ENCODE measurements at regions not wholly inside any gene's neighbourhood (a gene's known extent, or its start where the extent isn't known, plus 50 kb on each side); places are given as distances from the start of the nearest gene placed in this dataset.
"Not testable (repeated sequence)": the region's sequence is repeated elsewhere in the genome, so short reads cannot be mapped to it uniquely, and the experiment has no call there.

- intact Hi-C loops (cut with DNase I) = no loop called here
- ATAC-seq = no peak
- DNase-seq (ENCODE audit: low spot score) = no peak
Observed at GRCh38 chr6:92109256-92109655, 1310.1 kb downstream of the EPHA7 start.

GRCh38 chr6:92086750-92087149 is 1332.6 kb downstream of the EPHA7 start:
- no peak for DNase-seq (ENCODE audit: low spot score)
- no peak for ATAC-seq
- intact Hi-C loops (cut with DNase I) = no loop called here

DNA sequence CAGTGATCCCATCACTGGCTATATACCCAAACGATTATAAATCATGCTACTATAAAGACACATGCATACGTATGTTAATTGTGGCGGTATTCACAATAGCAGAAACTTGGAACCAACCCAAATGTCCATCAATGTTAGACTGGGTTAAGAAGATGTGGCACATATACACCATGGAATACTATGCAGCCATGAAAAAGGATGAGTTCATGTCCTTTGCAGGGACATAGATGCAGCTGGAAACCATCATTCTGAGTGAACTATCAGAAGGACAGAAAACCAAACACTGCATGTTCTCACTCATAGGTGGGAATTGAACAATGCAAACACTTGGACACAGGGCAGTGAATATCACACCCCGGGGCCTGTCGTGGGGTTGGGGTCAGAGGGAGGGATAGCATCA is 1335.4 kb downstream of the EPHA7 start:
- intact Hi-C loops (cut with DNase I); ATAC-seq; DNase-seq (ENCODE audit: low spot score): not testable (repeated sequence)

GRCh38 chr6:92072387-92072786 is 1347.0 kb downstream of the EPHA7 start:
- no peak for ATAC-seq
- intact Hi-C loops (cut with DNase I) = no loop called here
- DNase-seq (ENCODE audit: low spot score) = no peak

- no peak for ATAC-seq
- intact Hi-C loops (cut with DNase I) = no loop called here
- no peak for DNase-seq (ENCODE audit: low spot score)
Observed at GRCh38 chr6:92069781-92070180, 1349.6 kb downstream of the EPHA7 start.

- intact Hi-C loops (cut with DNase I) = no loop called here
- ATAC-seq = no peak
- no peak for DNase-seq (ENCODE audit: low spot score)
Observed at GRCh38 chr6:92052513-92052912, 1366.8 kb downstream of the EPHA7 start.

- no peak for DNase-seq (ENCODE audit: low spot score)
- intact Hi-C loops (cut with DNase I) = no loop called here
- no peak for ATAC-seq
Observed at GRCh38 chr6:92050216-92050615, 1369.1 kb downstream of the EPHA7 start.

DNA sequence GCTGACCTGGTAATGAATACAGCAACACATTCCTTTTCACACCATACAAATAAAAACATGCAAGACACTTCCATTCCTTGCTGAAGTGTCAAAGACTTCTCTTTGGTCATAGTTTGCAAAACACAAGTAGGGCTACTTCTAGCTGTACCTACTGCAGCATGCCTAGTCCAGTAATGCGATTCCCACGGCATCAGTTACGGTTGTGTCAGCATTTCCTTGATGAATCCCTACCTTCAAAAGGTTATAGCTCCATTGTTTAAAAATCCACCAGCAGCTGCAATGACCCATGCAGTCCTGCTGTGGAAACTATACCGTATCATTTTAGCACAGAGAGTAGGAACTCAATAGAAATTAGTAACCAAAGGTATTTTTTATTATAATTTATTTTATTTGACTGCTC is 1371.5 kb downstream of the EPHA7 start:
- ATAC-seq = no peak
- no peak for DNase-seq (ENCODE audit: low spot score)
- intact Hi-C loops (cut with DNase I) = no loop called here

DNA sequence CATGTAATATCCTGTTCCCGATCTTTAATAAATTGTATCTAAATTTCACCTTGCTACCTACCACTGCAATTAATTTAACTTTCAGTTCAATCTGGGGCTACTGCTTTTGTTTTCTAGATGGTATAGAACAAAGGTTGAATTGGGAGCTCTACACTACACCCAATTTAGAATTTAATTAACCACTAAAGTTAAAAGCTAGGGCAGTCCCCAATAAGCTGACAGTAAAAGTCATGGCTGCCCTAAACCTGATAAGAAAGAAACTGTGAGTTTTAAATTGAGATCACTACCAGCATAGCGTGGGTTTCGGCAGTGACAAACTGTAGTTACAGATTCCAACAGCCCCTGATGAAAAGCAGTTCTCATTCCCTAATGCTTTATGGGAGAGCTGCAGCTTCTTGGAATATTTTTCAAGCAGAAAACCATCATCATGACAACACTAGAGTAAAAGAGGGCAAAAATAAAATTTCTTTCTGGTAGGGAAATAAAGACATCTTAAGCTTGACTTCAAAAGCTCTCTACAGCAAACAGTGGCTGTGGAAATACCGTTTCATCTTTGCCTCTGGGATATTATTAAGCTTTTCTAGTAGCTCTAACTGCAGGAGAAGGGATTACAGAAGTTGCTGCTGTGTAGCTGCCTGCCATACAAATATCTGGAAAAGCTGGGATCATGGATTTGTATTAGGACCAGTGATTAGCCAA is 1372.1 kb downstream of the EPHA7 start:
- intact Hi-C loops (cut with DNase I) = no loop called here
- DNase-seq (ENCODE audit: low spot score) (no peak), ATAC-seq (no peak)

- DNase-seq (ENCODE audit: low spot score) (no peak), ATAC-seq (no peak)
- intact Hi-C loops (cut with DNase I) = no loop called here
Observed at GRCh38 chr6:92044312-92044711, 1375.0 kb downstream of the EPHA7 start.

GRCh38 chr6:92043777-92044176 is 1375.6 kb downstream of the EPHA7 start:
- intact Hi-C loops (cut with DNase I) = no loop called here
- DNase-seq (ENCODE audit: low spot score) (no peak), ATAC-seq (no peak)

DNA sequence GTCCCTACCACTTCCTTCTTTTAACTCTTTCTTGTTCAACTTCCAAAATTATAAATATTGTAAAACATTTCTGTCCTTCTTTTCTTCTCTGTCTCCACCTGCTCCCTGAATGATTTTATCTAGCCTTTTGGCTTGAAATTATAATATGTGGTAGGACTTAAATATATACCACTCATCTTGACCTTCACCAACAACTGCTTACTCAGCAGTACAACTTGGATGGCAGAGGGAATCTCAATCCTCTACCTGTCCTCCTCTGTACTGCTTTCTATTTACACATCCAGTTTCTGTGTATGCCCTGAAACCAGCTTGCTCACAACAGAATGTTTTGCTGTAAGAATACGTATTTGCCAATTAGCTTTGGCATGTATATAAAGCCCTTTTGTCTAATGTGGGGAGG is 1392.5 kb downstream of the EPHA7 start:
- ATAC-seq (no peak), DNase-seq (ENCODE audit: low spot score) (no peak)
- intact Hi-C loops (cut with DNase I) = no loop called here

GRCh38 chr6:92024881-92025280 is 1394.5 kb downstream of the EPHA7 start:
- DNase-seq (ENCODE audit: low spot score) = no peak
- intact Hi-C loops (cut with DNase I) = no loop called here
- ATAC-seq = no peak

- no peak for DNase-seq (ENCODE audit: low spot score)
- no peak for ATAC-seq
Observed at GRCh38 chr6:92024110-92024509, 1395.2 kb downstream of the EPHA7 start.

DNA sequence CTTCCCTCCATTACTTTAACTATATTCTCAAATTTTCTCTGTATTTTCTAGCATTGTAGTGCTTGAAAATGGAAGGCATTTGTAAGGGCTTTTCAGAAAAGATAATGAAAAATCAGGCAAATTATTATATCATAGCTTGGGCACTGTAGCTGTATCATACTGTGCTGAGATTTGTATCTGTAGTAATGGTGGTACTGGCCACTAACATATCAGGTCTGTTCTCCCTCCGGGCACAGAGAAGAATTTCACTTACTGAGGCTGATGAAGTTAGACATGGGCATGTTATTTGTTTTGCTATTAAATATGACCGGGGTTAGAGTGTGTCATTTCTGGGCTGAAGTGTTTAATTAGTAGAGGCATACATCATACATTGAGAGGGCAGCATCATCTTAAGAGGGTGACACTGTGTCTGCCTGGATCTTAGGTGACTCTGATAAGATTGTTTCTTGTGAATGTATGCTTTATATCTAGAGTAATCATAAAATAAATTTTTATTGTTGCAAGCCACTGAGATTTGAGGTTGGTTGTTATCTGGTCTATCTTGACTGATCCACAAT is 1395.9 kb downstream of the EPHA7 start:
- no peak for DNase-seq (ENCODE audit: low spot score)
- intact Hi-C loops (cut with DNase I) = no loop called here
- ATAC-seq = no peak

More at GRCh38 chr6:92024110-92024509, 1395.2 kb downstream of the EPHA7 start:
- intact Hi-C loops (cut with DNase I) = no loop called here

DNA sequence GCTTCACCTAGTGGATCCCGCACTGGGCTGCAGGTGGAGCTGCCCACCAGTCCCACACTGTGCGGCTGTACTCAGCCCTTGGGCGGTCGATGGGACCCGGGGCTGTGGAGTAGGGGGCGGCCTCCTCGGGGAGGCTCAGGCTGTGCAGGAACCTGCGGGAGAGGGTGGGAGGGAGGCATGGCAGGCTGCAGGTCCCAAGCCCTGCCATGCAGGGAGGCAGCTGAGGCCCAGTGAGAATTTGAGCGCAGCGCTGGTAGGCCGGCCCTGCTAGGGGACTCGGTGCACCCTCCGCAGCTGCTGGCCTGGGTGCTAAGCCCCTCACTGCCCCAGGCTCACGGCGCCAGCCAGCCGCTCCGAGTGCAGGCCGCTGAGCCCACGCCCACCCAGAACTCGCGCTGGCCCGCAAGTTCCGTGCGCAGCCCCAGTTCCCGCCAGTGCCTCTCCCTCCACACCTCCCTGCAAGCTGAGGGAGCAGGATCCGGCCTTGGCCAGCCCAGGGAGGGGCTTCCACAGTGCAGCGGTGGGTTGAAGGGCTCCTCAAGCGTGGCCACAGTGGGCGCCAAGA is 1407.6 kb downstream of the EPHA7 start:
- ATAC-seq = no peak
- intact Hi-C loops (cut with DNase I) = no loop called here
- DNase-seq (ENCODE audit: low spot score) = no peak

GRCh38 chr6:92008757-92009502 is 1410.4 kb downstream of the EPHA7 start:
- intact Hi-C loops (cut with DNase I) = no loop called here
- ATAC-seq (no peak), DNase-seq (ENCODE audit: low spot score) (no peak)

DNA sequence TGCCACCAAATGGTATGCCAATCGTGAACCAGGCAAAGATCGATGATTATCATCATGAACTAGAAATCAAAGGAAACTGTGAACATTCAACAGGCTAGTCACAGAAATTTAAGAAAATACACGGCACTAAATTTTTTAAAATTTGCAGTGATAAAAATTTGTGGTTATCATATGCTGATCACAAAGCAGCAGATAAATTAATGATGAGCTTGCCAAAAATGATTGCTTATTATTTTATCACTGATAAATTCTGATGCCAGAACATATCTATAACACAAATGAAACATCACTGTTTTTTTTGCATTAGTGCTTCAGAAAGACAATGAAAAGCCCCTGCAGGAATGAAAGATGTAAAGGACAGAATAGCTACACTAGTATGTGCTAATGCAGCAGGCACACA is 1413.2 kb upstream of the MAP3K7 start:
- ATAC-seq = no peak
- intact Hi-C loops (cut with DNase I) = no loop called here

GRCh38 chr6:91994787-91995186 is 1407.9 kb upstream of the MAP3K7 start:
- ATAC-seq (no peak), DNase-seq (ENCODE audit: low spot score) (no peak)
- intact Hi-C loops (cut with DNase I) = no loop called here

More for the DNA sequence above, 1413.2 kb upstream of the MAP3K7 start:
- DNase-seq (ENCODE audit: low spot score) = no peak

DNA sequence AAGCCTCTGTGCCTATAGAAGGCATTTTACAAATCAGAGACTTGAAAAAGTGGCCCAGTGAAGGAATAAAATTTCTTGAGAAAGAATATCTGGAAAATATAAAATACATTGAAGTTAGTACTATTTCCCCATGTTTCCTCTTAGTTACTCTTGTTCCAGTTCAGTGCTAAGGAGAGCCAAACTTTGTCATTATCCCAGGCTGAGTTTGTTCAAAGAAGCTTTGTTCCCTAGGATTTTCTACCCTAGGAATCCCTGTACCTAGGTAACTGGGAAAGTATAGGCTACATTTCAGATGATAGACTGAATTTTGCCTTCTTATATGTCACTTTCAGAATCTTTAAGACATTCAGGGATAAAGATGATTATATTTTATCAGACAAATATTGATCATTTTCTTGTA is 1395.7 kb upstream of the MAP3K7 start:
- DNase-seq (ENCODE audit: low spot score) (no peak), ATAC-seq (no peak)
- intact Hi-C loops (cut with DNase I) = no loop called here

All from sciatic nerve (tissue), 2 donors.